ENCODE measurements at regions not wholly inside any gene's neighbourhood (a gene's known extent, or its start where the extent isn't known, plus 50 kb on each side); places are given as distances from the start of the nearest gene placed in this dataset.

GRCh38 chr18:37702841-37703240 is 137.2 kb upstream of the CELF4 start:
- H3K4me3 ChIP-seq (ENCODE audit: low read depth, low read length) = no peak overlapping the region
- no peak for TF ChIP-seq CTCF (conservative IDR thresholded peaks at IDR 0.05; ENCODE audit: low read depth, low read length)
- DNase-seq (ENCODE audit: low read depth) = no peak

- TF ChIP-seq CTCF (conservative IDR thresholded peaks at IDR 0.05; ENCODE audit: low read depth, low read length) = no peak
- no peak overlapping the region for H3K4me3 ChIP-seq (ENCODE audit: low read depth, low read length)
- DNase-seq (ENCODE audit: low read depth) = no peak
These were observed 136.4 kb upstream of the CELF4 start for GRCh38 chr18:37701967-37702366.

GRCh38 chr18:37698508-37699040 is 133.0 kb upstream of the CELF4 start:
- no peak overlapping the region for H3K4me3 ChIP-seq (ENCODE audit: low read depth, low read length)
- TF ChIP-seq CTCF (conservative IDR thresholded peaks at IDR 0.05; ENCODE audit: low read depth, low read length) = no peak
- DNase-seq (ENCODE audit: low read depth) = no peak

GRCh38 chr18:37694516-37694915 is 128.9 kb upstream of the CELF4 start:
- no peak for TF ChIP-seq CTCF (conservative IDR thresholded peaks at IDR 0.05; ENCODE audit: low read depth, low read length)
- H3K4me3 ChIP-seq (ENCODE audit: low read depth, low read length) = no peak overlapping the region
- DNase-seq (ENCODE audit: low read depth) = no peak

- TF ChIP-seq CTCF (conservative IDR thresholded peaks at IDR 0.05; ENCODE audit: low read depth, low read length) = no peak
- no peak for DNase-seq (ENCODE audit: low read depth)
These were observed 125.6 kb upstream of the CELF4 start for GRCh38 chr18:37691162-37691561.

GRCh38 chr18:37689841-37690240 is 124.2 kb upstream of the CELF4 start:
- TF ChIP-seq CTCF (conservative IDR thresholded peaks at IDR 0.05; ENCODE audit: low read depth, low read length) = no peak
- DNase-seq (ENCODE audit: low read depth) = no peak
- H3K4me3 ChIP-seq (ENCODE audit: low read depth, low read length) = no peak overlapping the region

More at GRCh38 chr18:37691162-37691561, 125.6 kb upstream of the CELF4 start:
- no peak overlapping the region for H3K4me3 ChIP-seq (ENCODE audit: low read depth, low read length)

GRCh38 chr18:37684590-37684989 is 119.0 kb upstream of the CELF4 start:
- H3K4me3 ChIP-seq (ENCODE audit: low read depth, low read length) = no peak overlapping the region
- no peak for DNase-seq (ENCODE audit: low read depth)
- TF ChIP-seq CTCF (conservative IDR thresholded peaks at IDR 0.05; ENCODE audit: low read depth, low read length) = no peak
